HG03565 (cell line): ENCODE measurements at regions not wholly inside any gene's neighbourhood (a gene's known extent, or its start where the extent isn't known, plus 50 kb on each side); places are given as distances from the start of the nearest gene placed in this dataset.

Experiments used
- ATAC-seq: cut with Tn5 transposase; IDR thresholded peaks from one replicate; pipeline ENCODE4 v1.9.1; 2021; ENCODE audit warnings: mild to moderate bottlenecking, moderate library complexity; ENCODE audit not compliant: unreplicated experiment

GRCh38 chr1:188891958-188892357, 1585.7 kb downstream of the BRINP3 start:
- no peak for ATAC-seq

GRCh38 chr1:188895611-188896010, 1582.1 kb downstream of the BRINP3 start:
- no peak for ATAC-seq

- no peak for ATAC-seq
These were observed 1574.4 kb downstream of the BRINP3 start for GRCh38 chr1:188903241-188903640.

GRCh38 chr1:188904201-188904600, 1573.5 kb downstream of the BRINP3 start:
- ATAC-seq, result no peak

GRCh38 chr1:188906921-188907641, 1570.6 kb downstream of the BRINP3 start:
- no peak for ATAC-seq

GRCh38 chr1:188930382-188930781, 1547.3 kb downstream of the BRINP3 start:
- ATAC-seq, result no peak

GRCh38 chr1:188931506-188931905, 1546.2 kb downstream of the BRINP3 start:
- ATAC-seq, result no peak

- ATAC-seq, result no peak
These were observed 1539.6 kb downstream of the BRINP3 start for GRCh38 chr1:188937965-188938551.

- no peak for ATAC-seq
These were observed 1535.7 kb downstream of the BRINP3 start for GRCh38 chr1:188941986-188942385.

GRCh38 chr1:188949701-188950100, 1528.0 kb downstream of the BRINP3 start:
- ATAC-seq, result no peak

GRCh38 chr1:188958461-188959115, 1519.1 kb downstream of the BRINP3 start:
- no peak for ATAC-seq

- no peak for ATAC-seq
These were observed 1490.8 kb downstream of the BRINP3 start for GRCh38 chr1:188986745-188987417.

GRCh38 chr1:188988589-188988988, 1489.1 kb downstream of the BRINP3 start:
- no peak for ATAC-seq

- no peak for ATAC-seq
These were observed 1486.3 kb downstream of the BRINP3 start for GRCh38 chr1:188991221-188991930.

GRCh38 chr1:189007824-189008223, 1469.8 kb downstream of the BRINP3 start:
- ATAC-seq, result no peak

- ATAC-seq, result no peak
These were observed 1456.1 kb downstream of the BRINP3 start for GRCh38 chr1:189021577-189021976.

- no peak for ATAC-seq
These were observed 1455.6 kb downstream of the BRINP3 start for GRCh38 chr1:189022015-189022414.

- no peak for ATAC-seq
These were observed 1450.2 kb downstream of the BRINP3 start for GRCh38 chr1:189027512-189027911.

GRCh38 chr1:189033169-189033568, 1444.5 kb downstream of the BRINP3 start:
- ATAC-seq, result no peak

- ATAC-seq, result no peak
These were observed 1441.0 kb downstream of the BRINP3 start for GRCh38 chr1:189036628-189037027.

GRCh38 chr1:189046127-189046526, 1431.5 kb downstream of the BRINP3 start:
- no peak for ATAC-seq
